ENCODE measurements at regions not wholly inside any gene's neighbourhood (a gene's known extent, or its start where the extent isn't known, plus 50 kb on each side); places are given as distances from the start of the nearest gene placed in this dataset.

DNA sequence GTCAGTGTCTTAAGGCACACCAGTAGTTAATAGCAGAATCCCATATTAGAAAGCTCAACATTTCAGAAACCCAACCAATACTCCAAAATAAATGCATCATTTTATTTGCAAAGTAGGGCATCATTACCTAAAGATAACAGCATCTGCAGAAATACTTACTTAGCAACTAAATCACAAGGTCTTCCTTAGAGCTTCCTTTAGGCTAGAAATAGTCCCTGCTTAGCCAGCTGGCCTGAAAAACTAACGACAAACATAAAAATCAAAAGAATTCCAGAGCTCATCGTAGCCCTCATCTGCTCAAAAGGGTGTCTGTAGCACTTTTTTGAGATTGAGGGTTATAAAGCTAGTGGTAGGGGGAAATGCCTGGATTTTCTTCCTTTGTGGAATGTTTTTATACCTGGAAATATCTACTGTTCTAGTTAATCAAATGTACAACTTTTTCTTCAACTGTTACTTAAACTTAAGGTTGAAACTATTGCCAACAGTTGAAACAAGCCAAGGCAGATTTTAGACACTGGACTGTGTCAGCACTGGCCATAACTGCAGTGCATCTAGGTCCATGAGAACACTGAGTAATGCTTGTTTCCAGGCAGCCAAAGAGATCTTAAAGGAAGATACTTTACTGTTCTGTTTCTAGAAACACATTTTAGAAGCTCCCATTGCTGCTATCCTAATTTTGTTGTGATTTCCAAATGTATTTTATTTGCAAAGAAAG, 129.4 kb upstream of the RASA1 start:
- TF ChIP-seq, protein P1, sequence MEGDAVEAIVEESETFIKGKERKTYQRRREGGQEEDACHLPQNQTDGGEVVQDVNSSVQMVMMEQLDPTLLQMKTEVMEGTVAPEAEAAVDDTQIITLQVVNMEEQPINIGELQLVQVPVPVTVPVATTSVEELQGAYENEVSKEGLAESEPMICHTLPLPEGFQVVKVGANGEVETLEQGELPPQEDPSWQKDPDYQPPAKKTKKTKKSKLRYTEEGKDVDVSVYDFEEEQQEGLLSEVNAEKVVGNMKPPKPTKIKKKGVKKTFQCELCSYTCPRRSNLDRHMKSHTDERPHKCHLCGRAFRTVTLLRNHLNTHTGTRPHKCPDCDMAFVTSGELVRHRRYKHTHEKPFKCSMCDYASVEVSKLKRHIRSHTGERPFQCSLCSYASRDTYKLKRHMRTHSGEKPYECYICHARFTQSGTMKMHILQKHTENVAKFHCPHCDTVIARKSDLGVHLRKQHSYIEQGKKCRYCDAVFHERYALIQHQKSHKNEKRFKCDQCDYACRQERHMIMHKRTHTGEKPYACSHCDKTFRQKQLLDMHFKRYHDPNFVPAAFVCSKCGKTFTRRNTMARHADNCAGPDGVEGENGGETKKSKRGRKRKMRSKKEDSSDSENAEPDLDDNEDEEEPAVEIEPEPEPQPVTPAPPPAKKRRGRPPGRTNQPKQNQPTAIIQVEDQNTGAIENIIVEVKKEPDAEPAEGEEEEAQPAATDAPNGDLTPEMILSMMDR (IDR thresholded peaks at IDR 0.05; ENCODE audit: insufficient read depth, low read length, poor library complexity, severe bottlenecking): no peak
- no peak for TF ChIP-seq EZH2phosphoT487 (conservative IDR thresholded peaks at IDR 0.05; ENCODE audit: low read length)
